ENCODE measurements at regions not wholly inside any gene's neighbourhood (a gene's known extent, or its start where the extent isn't known, plus 50 kb on each side); places are given as distances from the start of the nearest gene placed in this dataset.

- no peak for DNase-seq
Observed at GRCh38 chr2:128403814-128404708, 85.4 kb upstream of the HS6ST1 start.

- no peak for DNase-seq
Observed at GRCh38 chr2:128404709-128405466, 86.2 kb upstream of the HS6ST1 start.

- DNase-seq = no peak
Observed at GRCh38 chr2:128405467-128405900, 86.8 kb upstream of the HS6ST1 start.

DNA sequence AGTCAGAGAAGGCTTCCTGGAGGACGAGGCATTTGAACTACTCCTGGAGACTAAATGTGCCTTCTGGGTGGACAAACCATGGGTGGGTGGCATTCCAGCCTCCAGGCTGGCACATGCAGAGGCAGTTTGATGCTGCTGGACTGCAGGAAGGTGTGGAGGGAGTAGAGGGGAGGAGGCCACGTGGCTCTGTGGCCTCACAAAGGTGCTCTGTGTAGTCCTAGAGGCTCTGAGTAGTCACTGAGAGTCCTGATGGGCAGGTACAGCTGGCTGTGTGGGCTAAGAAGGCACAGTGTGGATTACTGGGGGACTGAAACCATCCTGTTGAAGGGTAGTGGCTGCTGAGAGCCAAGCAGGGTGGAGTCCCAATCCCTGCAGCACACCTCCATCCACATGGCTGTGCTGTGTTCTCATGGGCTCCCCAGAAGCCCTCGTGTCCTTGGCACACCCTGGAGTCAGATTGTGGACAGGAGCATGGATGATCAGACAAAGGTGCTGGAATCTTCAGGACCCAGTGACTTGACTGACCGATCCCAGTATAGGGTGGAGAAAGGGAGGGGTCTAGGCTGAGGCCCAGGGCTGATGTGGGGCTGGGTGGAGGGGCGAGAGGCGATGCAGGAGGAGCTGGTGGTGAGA, 87.4 kb upstream of the HS6ST1 start:
- DNase-seq = no peak

DNA sequence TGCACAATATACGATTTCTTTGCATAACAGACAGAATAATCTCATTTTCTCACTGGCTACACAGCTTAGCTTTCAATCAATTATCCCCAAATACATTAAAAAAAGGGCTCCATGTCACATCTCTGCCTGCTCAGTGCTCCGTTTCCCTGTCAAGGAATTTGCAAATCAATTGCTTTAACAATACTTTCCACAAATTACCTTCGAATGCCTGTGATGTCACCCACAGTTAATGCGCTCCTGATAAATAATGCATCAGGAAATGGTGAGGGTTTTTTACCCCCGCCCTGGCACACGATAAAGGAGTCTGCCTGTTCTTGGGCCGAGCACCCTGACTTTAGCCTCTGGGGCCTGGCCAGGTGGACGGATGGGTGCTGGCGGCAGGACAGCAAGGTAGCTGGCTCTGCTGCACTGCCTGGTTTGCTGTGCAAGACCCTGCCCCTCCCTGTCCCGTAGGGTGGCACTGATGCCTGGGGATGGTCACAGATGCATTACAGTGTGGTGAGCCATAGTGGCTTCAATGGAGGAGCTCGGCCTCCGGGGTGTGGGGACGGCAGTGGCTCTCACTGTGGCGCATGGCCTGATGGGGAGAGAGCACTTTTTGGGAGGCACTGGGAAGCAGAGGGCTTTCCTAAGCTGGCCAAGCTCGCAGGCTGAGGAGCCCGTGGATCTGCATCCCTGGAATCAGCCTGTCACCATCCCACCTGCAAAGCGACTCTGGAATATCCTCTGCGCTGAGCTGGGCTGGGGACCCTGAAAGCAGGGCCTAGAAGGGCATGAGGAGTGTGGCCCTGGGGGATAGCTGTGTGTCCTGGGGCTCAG, 88.3 kb upstream of the HS6ST1 start:
- no peak for DNase-seq

DNA sequence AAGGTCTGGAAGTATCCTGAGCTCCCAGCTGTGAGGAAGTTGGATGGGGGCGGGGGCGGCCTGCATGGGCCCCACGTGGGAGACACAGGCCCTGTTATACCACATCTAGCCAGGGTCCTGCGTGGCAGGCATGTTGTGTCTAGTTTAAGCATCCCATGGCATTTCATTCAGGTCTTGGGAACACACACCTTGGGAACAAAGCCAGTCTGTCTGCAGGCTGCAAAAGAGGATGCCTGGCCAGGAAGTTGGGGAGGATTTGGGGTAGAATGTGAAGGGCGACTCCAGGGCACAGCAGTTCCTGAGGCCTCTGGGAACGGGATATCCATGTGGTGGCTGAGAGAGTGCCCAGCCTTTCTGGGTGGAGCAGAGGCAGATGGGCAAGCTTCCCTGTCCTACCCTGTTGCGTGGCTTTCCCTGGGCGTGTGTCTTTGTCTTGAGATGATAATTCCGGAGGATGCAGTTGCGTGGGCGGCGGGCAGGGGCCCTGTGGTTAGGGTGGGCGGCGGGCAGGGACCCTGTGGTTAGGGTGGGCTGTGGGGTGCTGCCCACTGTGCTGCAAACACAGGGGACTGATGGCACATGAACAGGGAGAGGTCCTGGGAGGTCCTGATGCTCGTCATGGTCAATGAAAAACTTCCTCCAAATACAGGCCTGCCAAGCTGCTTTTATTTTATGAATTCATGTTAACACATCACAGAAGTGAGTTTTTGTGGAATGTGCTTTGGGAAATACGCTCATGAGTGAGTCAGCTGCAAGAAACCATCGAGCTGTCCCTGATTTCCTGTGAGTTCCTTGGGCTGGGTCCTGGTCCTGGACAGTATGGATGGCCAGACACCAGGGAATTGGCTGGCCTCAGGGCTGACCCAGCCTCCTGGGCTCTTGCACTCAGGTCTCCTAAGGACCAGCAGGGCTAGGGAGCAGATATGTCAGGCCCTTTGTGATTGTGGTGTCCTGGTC, 90.0 kb upstream of the HS6ST1 start:
- DNase-seq = no peak

- DNase-seq = no peak
Observed at GRCh38 chr2:128409326-128410034, 90.8 kb upstream of the HS6ST1 start.

DNA sequence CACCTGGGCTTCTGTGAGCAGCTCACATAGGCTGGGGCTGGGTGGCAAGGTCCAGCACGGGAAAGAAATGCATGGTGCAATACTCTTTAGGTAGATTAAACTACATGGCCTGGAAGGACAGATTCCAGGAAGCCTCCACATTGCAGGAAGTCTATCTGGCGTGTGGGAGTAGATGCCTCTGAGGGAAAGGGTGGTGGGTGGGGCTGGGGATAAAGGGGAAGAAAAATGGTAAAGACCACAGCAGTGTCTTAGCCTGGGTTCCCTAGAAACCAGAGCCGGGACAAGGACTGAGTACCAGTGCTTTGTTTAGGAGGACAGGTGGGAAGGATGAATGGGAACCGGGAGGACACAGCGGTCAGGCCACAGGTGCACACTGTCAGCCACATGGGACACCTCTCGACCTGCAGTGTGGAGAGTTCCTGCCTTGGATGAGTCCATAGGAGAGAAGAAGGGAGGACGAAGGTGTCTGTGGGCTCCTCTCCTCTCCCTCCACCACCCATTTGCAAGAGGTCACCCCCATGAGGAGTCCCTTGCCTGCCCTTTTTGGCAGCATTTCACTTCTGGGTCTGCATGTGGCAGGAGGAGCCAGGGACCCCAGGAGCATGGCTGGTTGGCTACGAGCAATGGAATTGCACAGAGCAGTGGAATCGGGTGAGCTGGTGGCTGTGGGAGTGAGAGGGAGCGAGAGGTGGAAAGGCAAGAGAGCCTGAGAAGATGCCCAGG, 91.5 kb upstream of the HS6ST1 start:
- DNase-seq = no peak

- DNase-seq = no peak
Observed at GRCh38 chr2:128410758-128411215, 92.1 kb upstream of the HS6ST1 start.

DNA sequence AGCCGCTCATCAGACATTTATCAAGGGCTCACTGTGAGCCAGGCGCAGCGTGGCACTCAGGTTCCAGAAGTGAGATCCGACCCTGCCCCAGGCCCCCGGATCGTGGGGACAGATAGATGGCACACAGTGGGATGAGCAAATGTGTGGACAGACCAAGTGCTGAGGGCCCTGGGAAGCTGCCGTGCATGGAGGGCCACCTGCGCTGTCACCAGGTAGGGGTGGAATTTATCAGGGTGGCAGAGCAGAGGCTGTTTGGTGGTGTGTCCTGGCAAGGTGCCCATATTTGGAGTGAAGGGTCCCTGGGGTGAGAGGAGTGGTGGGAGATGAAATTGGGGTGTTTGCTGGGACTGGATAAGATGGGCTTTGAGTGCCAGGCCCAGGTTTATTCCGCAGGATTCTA, 92.8 kb upstream of the HS6ST1 start:
- no peak for DNase-seq

GRCh38 chr2:128412181-128412871, 93.7 kb upstream of the HS6ST1 start:
- no peak for DNase-seq

- no peak for DNase-seq
Observed at GRCh38 chr2:128413014-128413717, 94.5 kb upstream of the HS6ST1 start.

DNA sequence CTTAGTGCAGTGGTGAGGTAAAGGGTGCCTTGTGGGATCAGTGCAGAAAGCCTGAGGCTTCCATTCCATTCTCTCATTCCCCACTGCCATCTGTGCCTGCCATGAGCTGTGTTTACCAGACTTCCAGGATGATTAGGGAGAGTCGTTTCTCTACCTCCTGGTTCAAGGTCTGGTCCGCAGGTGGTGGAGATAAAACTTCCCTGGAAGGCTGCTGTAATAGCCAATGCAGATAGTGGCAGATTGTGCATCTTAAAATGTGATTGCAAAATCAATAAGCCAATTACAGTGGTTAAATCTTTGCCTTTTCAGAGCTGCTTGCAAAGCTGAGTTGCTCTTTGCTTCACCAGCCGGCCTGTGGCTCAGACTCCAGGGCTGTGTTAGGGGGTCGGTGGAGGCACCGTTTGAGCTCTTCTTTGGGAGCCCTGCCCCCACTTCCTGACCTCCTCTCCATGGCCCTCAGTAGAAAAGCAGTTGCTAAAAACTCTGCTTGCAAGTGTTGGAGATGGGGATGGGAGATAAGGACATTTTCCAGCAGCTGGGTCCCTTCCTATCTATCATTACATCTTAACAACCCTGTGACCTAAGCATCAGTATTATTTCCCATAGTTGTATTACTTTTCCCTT, 95.2 kb upstream of the HS6ST1 start:
- no peak for DNase-seq

GRCh38 chr2:128414351-128414750, 95.7 kb upstream of the HS6ST1 start:
- DNase-seq = no peak

GRCh38 chr2:128414946-128415778, 96.5 kb upstream of the HS6ST1 start:
- no peak for DNase-seq

- DNase-seq = no peak
Observed at GRCh38 chr2:128415779-128416061, 97.1 kb upstream of the HS6ST1 start.

- DNase-seq = no peak
Observed at GRCh38 chr2:128416109-128416785, 97.6 kb upstream of the HS6ST1 start.
